OCI-LY7 (cell line): ENCODE measurements at regions not wholly inside any gene's neighbourhood (a gene's known extent, or its start where the extent isn't known, plus 50 kb on each side); places are given as distances from the start of the nearest gene placed in this dataset.

Experiments used
- EZH2phosphoT487 ChIP-seq: fragments of 200-600 bp; sonication (generic); IDR thresholded peaks from 2 replicates; pipeline ENCODE4 v1.6.1; 2018; ENCODE audit warnings: low read depth, borderline replicate concordance, mild to moderate bottlenecking, mixed run types, antibody characterized with exemption, low read length, moderate library complexity, mixed read lengths
- TF ChIP-seq, protein P1 (sequence below): fragments of 200-600 bp; sonication (generic); conservative IDR thresholded peaks from 2 replicates; pipeline ENCODE4 v1.5.1; 2014; ENCODE audit warnings: mild to moderate bottlenecking, antibody characterized with exemption, low read length, moderate library complexity, mixed read lengths

GRCh38 chr2:196516564-196516963 lies 123.0 kb upstream of the CCDC150 start:
- TF ChIP-seq, protein P1, sequence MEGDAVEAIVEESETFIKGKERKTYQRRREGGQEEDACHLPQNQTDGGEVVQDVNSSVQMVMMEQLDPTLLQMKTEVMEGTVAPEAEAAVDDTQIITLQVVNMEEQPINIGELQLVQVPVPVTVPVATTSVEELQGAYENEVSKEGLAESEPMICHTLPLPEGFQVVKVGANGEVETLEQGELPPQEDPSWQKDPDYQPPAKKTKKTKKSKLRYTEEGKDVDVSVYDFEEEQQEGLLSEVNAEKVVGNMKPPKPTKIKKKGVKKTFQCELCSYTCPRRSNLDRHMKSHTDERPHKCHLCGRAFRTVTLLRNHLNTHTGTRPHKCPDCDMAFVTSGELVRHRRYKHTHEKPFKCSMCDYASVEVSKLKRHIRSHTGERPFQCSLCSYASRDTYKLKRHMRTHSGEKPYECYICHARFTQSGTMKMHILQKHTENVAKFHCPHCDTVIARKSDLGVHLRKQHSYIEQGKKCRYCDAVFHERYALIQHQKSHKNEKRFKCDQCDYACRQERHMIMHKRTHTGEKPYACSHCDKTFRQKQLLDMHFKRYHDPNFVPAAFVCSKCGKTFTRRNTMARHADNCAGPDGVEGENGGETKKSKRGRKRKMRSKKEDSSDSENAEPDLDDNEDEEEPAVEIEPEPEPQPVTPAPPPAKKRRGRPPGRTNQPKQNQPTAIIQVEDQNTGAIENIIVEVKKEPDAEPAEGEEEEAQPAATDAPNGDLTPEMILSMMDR: no peak
- no peak for TF ChIP-seq EZH2phosphoT487
